G401.6 (cell line): ENCODE measurements at regions not wholly inside any gene's neighbourhood (a gene's known extent, or its start where the extent isn't known, plus 50 kb on each side); places are given as distances from the start of the nearest gene placed in this dataset.
"Not testable (repeated sequence)": the region's sequence is repeated elsewhere in the genome, so short reads cannot be mapped to it uniquely, and the experiment has no call there.

Experiments
- FAIRE-seq: peaks from 2 replicates; lab custom pipeline; 2012; peaks lifted over from hg19 to GRCh38; lab: Jason Lieb, UNC

- FAIRE-seq: no peak
Measured at GRCh38 chr2:83115606-83116005, 1343.5 kb downstream of the SUCLG1 start.

GRCh38 chr2:83115155-83115554 is 1343.9 kb downstream of the SUCLG1 start:
- FAIRE-seq: no peak

GRCh38 chr2:83113953-83114352 is 1345.1 kb downstream of the SUCLG1 start:
- FAIRE-seq: no peak

- no peak for FAIRE-seq
Measured at GRCh38 chr2:83112858-83113257, 1346.2 kb downstream of the SUCLG1 start.

GRCh38 chr2:83109284-83109683 is 1349.8 kb downstream of the SUCLG1 start:
- FAIRE-seq: no peak

- no peak for FAIRE-seq
Measured at GRCh38 chr2:83106853-83107252, 1352.2 kb downstream of the SUCLG1 start.

GRCh38 chr2:83104202-83104601 is 1354.9 kb downstream of the SUCLG1 start:
- no peak for FAIRE-seq

GRCh38 chr2:83103613-83104012 is 1355.5 kb downstream of the SUCLG1 start:
- FAIRE-seq: no peak

GRCh38 chr2:83089051-83089450 is 1370.0 kb downstream of the SUCLG1 start:
- not testable (repeated sequence) for FAIRE-seq

- FAIRE-seq: no peak
Measured at GRCh38 chr2:83085869-83086268, 1373.2 kb downstream of the SUCLG1 start.

- no peak for FAIRE-seq
Measured at GRCh38 chr2:83081826-83082690, 1377.0 kb downstream of the SUCLG1 start.

- no peak for FAIRE-seq
Measured at GRCh38 chr2:83079007-83079406, 1380.1 kb downstream of the SUCLG1 start.

- FAIRE-seq: no peak
Measured at GRCh38 chr2:83072767-83073166, 1386.3 kb downstream of the SUCLG1 start.

- no peak for FAIRE-seq
Measured at GRCh38 chr2:83071914-83072313, 1387.2 kb downstream of the SUCLG1 start.

GRCh38 chr2:83071352-83071751 is 1387.7 kb downstream of the SUCLG1 start:
- FAIRE-seq: no peak

GRCh38 chr2:83069724-83070123 is 1389.4 kb downstream of the SUCLG1 start:
- FAIRE-seq: no peak

GRCh38 chr2:83068714-83069113 is 1390.4 kb downstream of the SUCLG1 start:
- no peak for FAIRE-seq

GRCh38 chr2:83067947-83068346 is 1391.1 kb downstream of the SUCLG1 start:
- no peak for FAIRE-seq

GRCh38 chr2:83063933-83064332 is 1395.1 kb downstream of the SUCLG1 start:
- FAIRE-seq: no peak

GRCh38 chr2:83063511-83063910 is 1395.6 kb downstream of the SUCLG1 start:
- FAIRE-seq: no peak

GRCh38 chr2:83058683-83059082 is 1400.4 kb downstream of the SUCLG1 start:
- no peak for FAIRE-seq

- no peak for FAIRE-seq
Measured at GRCh38 chr2:83055376-83056010, 1403.6 kb downstream of the SUCLG1 start.

GRCh38 chr2:83054751-83055150 is 1404.3 kb downstream of the SUCLG1 start:
- FAIRE-seq: no peak
